GM23338 (cell line): ENCODE measurements at regions not wholly inside any gene's neighbourhood (a gene's known extent, or its start where the extent isn't known, plus 50 kb on each side); places are given as distances from the start of the nearest gene placed in this dataset.

ENCODE experiments used
- ATAC-seq: fragments of 200-7000 bp; cut with Tn5 transposase; 3 replicates; pipeline ENCODE4 v1.9.1; 2020
- DNase-seq: peaks from one replicate; pipeline ENCODE4 v3.0.0-alpha.2; 2015; ENCODE audit warnings: low spot score
- H2AFZ ChIP-seq: fragments of 200-600 bp; sonication (generic); 2 replicates; pipeline ENCODE4 v1.8.0; 2016; ENCODE audit warnings: antibody characterized with exemption, mild to moderate bottlenecking, moderate library complexity
- H3F3A ChIP-seq: fragments of 200-600 bp; sonication (generic); replicated peaks from 2 replicates; pipeline ENCODE4 v1.8.0; 2017; ENCODE audit warnings: antibody characterized with exemption, mixed run types, low read depth
- H3K27ac ChIP-seq: fragments of 200-600 bp; sonication (generic); 2 replicates; pipeline ENCODE4 v1.6.1; 2016; ENCODE audit warnings: low read depth
- H3K27me3 ChIP-seq: fragments of 200-600 bp; sonication (generic); 2 replicates; pipeline ENCODE4 v1.8.0; 2016; ENCODE audit warnings: mild to moderate bottlenecking, mixed run types, moderate library complexity; ENCODE audit not compliant: insufficient read depth
- H3K36me3 ChIP-seq: fragments of 200-600 bp; sonication (generic); 2 replicates; pipeline ENCODE4 v1.8.0; 2016; ENCODE audit warnings: mild to moderate bottlenecking; ENCODE audit not compliant: insufficient read depth
- H3K4me1 ChIP-seq: fragments of 200-600 bp; sonication (generic); 2 replicates; pipeline ENCODE4 v1.8.0; 2016; ENCODE audit warnings: mild to moderate bottlenecking, moderate library complexity; ENCODE audit not compliant: insufficient read depth
- H3K4me2 ChIP-seq: fragments of 200-600 bp; sonication (generic); 2 replicates; pipeline ENCODE4 v1.7.1; 2017; ENCODE audit warnings: mixed run types
- H3K4me3 ChIP-seq: fragments of 200-600 bp; sonication (generic); 2 replicates; pipeline ENCODE4 v1.6.1; 2016; ENCODE audit warnings: mixed run types
- H3K79me2 ChIP-seq: fragments of 200-600 bp; sonication (generic); replicated peaks from 2 replicates; pipeline ENCODE4 v1.8.0; 2017; ENCODE audit warnings: mild to moderate bottlenecking; ENCODE audit not compliant: insufficient read depth
- H3K9me2 ChIP-seq: fragments of 200-600 bp; sonication (generic); 2 replicates; pipeline ENCODE4 v1.8.0; 2017; ENCODE audit not compliant: insufficient read depth
- H4K20me1 ChIP-seq: fragments of 200-600 bp; sonication (generic); replicated peaks from 2 replicates; pipeline ENCODE4 v1.8.0; 2017; ENCODE audit warnings: mild to moderate bottlenecking; ENCODE audit not compliant: insufficient read depth
- H3K27ac Mint-ChIP-seq: 2 replicates; pipeline ENCODE4 v1.8.0; 2020; ENCODE audit warnings: inconsistent platforms, mild to moderate bottlenecking, moderate library complexity, mixed read lengths
- H3K27me3 Mint-ChIP-seq: 3 replicates; pipeline ENCODE4 v1.8.0; 2022; ENCODE audit warnings: low read depth, mild to moderate bottlenecking, moderate library complexity, mixed read lengths, inconsistent platforms; ENCODE audit not compliant: insufficient read depth, poor library complexity
- H3K36me3 Mint-ChIP-seq: 3 replicates; pipeline ENCODE4 v1.8.0; 2021; ENCODE audit warnings: low read depth, mild to moderate bottlenecking, inconsistent platforms, moderate library complexity, mixed read lengths
- H3K4me1 Mint-ChIP-seq: 3 replicates; pipeline ENCODE4 v1.8.0; 2020; ENCODE audit warnings: mild to moderate bottlenecking, inconsistent platforms, mixed read lengths
- H3K4me3 Mint-ChIP-seq: 3 replicates; pipeline ENCODE4 v1.8.0; 2021; ENCODE audit warnings: moderate library complexity, mild to moderate bottlenecking, inconsistent platforms, mixed read lengths
- H3K9me3 Mint-ChIP-seq: 3 replicates; pipeline ENCODE4 v1.8.0; 2020; ENCODE audit warnings: moderate library complexity, mild to moderate bottlenecking, inconsistent platforms, mixed read lengths
- CREB1 ChIP-seq: fragments of 250-450 bp; sonication (Bioruptor Pico); IDR thresholded peaks from 2 replicates; pipeline ENCODE4 v1.5.0; 2020; ENCODE audit warnings: low read depth, mild to moderate bottlenecking, moderate library complexity
- CTCF ChIP-seq, 2 experiments: fragments of 200-600 bp in 1 of 2; sonication (generic) in 1 of 2; conservative IDR thresholded peaks; 2 replicates each; pipeline versions ENCODE4 v1.5.1 to v1.6.1; 2016 to 2017; ENCODE audit warnings: antibody characterized with exemption in 2 of 2, low read depth in 2 of 2, mild to moderate bottlenecking in 2 of 2, moderate library complexity in 1 of 2
- ETS1 ChIP-seq: IDR thresholded peaks from 2 replicates; pipeline ENCODE4 v1.6.1; 2016; ENCODE audit warnings: antibody characterized with exemption
- EZH2 ChIP-seq: fragments of 200-600 bp; sonication (generic); IDR thresholded peaks from one replicate; pipeline ENCODE4 v1.8.0; 2017; ENCODE audit warnings: antibody characterized with exemption, mild to moderate bottlenecking, low read depth; ENCODE audit not compliant: unreplicated experiment
- EZH2phosphoT487 ChIP-seq: fragments of 200-600 bp; sonication (generic); IDR thresholded peaks from one replicate; pipeline ENCODE4 v1.8.1; 2018; ENCODE audit warnings: antibody characterized with exemption; ENCODE audit not compliant: unreplicated experiment
- JUNB ChIP-seq: IDR thresholded peaks from one replicate; pipeline ENCODE4 v1.6.1; 2016; ENCODE audit warnings: antibody characterized with exemption; ENCODE audit not compliant: unreplicated experiment
- NANOG ChIP-seq: IDR thresholded peaks from 2 replicates; pipeline ENCODE4 v1.6.1; 2016; ENCODE audit warnings: antibody characterized with exemption, borderline replicate concordance
- POLR2AphosphoS5 ChIP-seq: IDR thresholded peaks from 2 replicates; pipeline ENCODE4 v1.6.1; 2016; ENCODE audit warnings: antibody characterized with exemption, low read depth
- REST ChIP-seq: IDR thresholded peaks from one replicate; pipeline ENCODE4 v1.6.1; 2018; ENCODE audit warnings: antibody characterized with exemption; ENCODE audit not compliant: unreplicated experiment
- STAT1 ChIP-seq: IDR thresholded peaks from one replicate; pipeline ENCODE4 v1.6.1; 2016; ENCODE audit warnings: antibody characterized with exemption; ENCODE audit not compliant: unreplicated experiment
- ZNF114 ChIP-seq: fragments of 250-450 bp; sonication (Bioruptor Pico); IDR thresholded peaks from 2 replicates; pipeline ENCODE4 v1.5.0; 2020; ENCODE audit warnings: mild to moderate bottlenecking, moderate library complexity
- ZNF331 ChIP-seq: fragments of 250-450 bp; sonication (Bioruptor Pico); IDR thresholded peaks from 2 replicates; pipeline ENCODE4 v1.5.0; 2020; ENCODE audit warnings: low read depth, mild to moderate bottlenecking, moderate library complexity
- TF ChIP-seq, protein P1 (sequence below): fragments of 250-450 bp; sonication (Bioruptor Pico); IDR thresholded peaks from 2 replicates; pipeline ENCODE4 v1.5.0; 2020; ENCODE audit warnings: mild to moderate bottlenecking, moderate library complexity

DNA sequence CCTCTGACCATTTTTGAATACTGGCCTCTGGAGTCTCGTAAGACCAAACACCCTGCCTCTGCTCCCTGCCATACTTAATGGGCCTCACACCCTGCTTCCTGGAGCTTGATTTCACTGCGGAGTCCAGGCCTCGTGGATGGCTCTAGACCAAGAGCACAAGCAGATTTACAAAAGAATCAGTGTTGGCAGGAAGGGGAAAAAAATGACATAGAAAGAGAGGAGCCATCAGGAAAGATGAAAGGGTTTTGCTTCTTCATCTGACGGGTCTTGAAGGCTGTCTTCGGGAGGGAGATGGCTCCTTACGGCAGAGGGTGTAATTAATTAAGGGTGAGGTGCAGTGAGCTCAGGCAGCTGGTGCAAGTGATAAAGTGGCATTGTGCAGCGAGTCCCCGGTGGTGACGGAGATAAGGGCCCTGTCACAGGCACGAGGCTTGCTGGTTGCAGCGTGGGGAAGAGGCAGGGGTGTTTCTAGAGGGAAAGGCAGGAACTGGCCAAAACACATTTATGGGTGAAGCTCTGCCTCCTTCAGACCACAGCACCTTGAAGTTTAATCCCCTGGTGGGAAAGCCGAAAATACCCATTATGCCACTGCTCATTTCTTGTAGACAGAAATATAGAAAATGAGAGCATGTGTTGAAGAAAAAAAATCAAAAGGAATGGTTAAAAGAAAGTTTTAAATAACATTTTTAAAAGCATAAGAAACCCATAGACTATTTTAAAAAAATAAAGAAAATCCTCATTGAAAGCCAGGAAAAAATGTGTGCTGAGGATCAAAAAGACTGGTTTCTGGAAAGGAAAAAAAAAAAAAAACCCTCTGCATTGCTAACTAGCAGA, 128.6 kb upstream of the LRFN2 start:
- no peak for TF ChIP-seq EZH2phosphoT487
- TF ChIP-seq JUNB: no peak
- TF ChIP-seq CTCF (conservative IDR thresholded peaks at IDR 0.05; ENCODE audit: low read depth in 2 of 2): no peak
- TF ChIP-seq CREB1 (CRISPR knock-in tag): no peak
- TF ChIP-seq STAT1: no peak
- no peak for TF ChIP-seq NANOG
- TF ChIP-seq REST: no peak
- TF ChIP-seq POLR2AphosphoS5: no peak
- no peak for TF ChIP-seq ZNF331 (CRISPR knock-in tag)
- TF ChIP-seq EZH2: no peak
- TF ChIP-seq, protein P1, sequence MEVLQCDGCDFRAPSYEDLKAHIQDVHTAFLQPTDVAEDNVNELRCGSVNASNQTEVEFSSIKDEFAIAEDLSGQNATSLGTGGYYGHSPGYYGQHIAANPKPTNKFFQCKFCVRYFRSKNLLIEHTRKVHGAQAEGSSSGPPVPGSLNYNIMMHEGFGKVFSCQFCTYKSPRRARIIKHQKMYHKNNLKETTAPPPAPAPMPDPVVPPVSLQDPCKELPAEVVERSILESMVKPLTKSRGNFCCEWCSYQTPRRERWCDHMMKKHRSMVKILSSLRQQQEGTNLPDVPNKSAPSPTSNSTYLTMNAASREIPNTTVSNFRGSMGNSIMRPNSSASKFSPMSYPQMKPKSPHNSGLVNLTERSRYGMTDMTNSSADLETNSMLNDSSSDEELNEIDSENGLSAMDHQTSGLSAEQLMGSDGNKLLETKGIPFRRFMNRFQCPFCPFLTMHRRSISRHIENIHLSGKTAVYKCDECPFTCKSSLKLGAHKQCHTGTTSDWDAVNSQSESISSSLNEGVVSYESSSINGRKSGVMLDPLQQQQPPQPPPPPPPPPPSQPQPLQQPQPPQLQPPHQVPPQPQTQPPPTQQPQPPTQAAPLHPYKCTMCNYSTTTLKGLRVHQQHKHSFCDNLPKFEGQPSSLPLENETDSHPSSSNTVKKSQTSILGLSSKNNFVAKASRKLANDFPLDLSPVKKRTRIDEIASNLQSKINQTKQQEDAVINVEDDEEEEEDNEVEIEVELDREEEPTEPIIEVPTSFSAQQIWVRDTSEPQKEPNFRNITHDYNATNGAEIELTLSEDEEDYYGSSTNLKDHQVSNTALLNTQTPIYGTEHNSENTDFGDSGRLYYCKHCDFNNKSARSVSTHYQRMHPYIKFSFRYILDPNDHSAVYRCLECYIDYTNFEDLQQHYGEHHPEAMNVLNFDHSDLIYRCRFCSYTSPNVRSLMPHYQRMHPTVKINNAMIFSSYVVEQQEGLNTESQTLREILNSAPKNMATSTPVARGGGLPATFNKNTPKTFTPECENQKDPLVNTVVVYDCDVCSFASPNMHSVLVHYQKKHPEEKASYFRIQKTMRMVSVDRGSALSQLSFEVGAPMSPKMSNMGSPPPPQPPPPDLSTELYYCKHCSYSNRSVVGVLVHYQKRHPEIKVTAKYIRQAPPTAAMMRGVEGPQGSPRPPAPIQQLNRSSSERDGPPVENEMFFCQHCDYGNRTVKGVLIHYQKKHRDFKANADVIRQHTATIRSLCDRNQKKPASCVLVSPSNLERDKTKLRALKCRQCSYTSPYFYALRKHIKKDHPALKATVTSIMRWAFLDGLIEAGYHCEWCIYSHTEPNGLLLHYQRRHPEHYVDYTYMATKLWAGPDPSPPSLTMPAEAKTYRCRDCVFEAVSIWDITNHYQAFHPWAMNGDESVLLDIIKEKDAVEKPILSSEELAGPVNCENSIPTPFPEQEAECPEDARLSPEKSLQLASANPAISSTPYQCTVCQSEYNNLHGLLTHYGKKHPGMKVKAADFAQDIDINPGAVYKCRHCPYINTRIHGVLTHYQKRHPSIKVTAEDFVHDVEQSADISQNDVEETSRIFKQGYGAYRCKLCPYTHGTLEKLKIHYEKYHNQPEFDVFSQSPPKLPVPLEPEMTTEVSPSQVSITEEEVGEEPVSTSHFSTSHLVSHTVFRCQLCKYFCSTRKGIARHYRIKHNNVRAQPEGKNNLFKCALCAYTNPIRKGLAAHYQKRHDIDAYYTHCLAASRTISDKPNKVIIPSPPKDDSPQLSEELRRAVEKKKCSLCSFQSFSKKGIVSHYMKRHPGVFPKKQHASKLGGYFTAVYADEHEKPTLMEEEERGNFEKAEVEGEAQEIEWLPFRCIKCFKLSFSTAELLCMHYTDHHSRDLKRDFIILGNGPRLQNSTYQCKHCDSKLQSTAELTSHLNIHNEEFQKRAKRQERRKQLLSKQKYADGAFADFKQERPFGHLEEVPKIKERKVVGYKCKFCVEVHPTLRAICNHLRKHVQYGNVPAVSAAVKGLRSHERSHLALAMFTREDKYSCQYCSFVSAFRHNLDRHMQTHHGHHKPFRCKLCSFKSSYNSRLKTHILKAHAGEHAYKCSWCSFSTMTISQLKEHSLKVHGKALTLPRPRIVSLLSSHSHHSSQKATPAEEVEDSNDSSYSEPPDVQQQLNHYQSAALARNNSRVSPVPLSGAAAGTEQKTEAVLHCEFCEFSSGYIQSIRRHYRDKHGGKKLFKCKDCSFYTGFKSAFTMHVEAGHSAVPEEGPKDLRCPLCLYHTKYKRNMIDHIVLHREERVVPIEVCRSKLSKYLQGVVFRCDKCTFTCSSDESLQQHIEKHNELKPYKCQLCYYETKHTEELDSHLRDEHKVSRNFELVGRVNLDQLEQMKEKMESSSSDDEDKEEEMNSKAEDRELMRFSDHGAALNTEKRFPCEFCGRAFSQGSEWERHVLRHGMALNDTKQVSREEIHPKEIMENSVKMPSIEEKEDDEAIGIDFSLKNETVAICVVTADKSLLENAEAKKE (CRISPR knock-in tag): no peak
- TF ChIP-seq ETS1: no peak
- no peak for TF ChIP-seq ZNF114 (CRISPR knock-in tag)
- Histone ChIP-seq H3K4me3 (no peak overlapping the region), H2AFZ (no peak overlapping the region), H3K4me2 (no peak overlapping the region), H3K27ac (no peak overlapping the region), H4K20me1 (no peaks in the 10 kb centered on the region), H3K27me3 (no peaks in the 10 kb centered on the region), H3F3A (no peaks in the 10 kb centered on the region), H3K79me2 (no peaks in the 10 kb centered on the region), H3K36me3 (no peaks in the 10 kb centered on the region), H3K4me1 (peaks cover 10% of the 10 kb centered on the region), H3K9me2 (peaks cover 6% of the 10 kb centered on the region; the same call in 1 of the 2 replicates)
- Mint-ChIP-seq H3K27ac (no peak overlapping the region), H3K27me3 (peaks cover 20% of the 10 kb centered on the region), H3K9me3 (peaks cover 2% of the 10 kb centered on the region; the same call in 1 of the 3 replicates), H3K36me3 (no peaks in the 10 kb centered on the region), H3K4me1 (peaks cover 20% of the 10 kb centered on the region), H3K4me3 (no peak overlapping the region)
- ATAC-seq (no peak), DNase-seq (no peak)
